GM10248 (cell line): ENCODE measurements at regions not wholly inside any gene's neighbourhood (a gene's known extent, or its start where the extent isn't known, plus 50 kb on each side); places are given as distances from the start of the nearest gene placed in this dataset.

Experiments used
- CTCF ChIA-PET: fragments of 300-600 bp; sonication (Branson Sonifier 250); formaldehyde crosslinking; extraction: SDS; loops from one replicate; lab custom pipeline; 2021; ENCODE audit warnings: antibody characterized with exemption; lab: Yijun Ruan, JAX
- POLR2A ChIA-PET: fragments of 350-650 bp; sonication (Branson Sonifier 250); formaldehyde crosslinking; extraction: SDS; loops from one replicate; lab custom pipeline; 2020; ENCODE audit warnings: antibody characterized with exemption; lab: Yijun Ruan, JAX
- DNase-seq: peaks from one replicate; pipeline ENCODE4 v3.0.0; 2012; ENCODE audit errors: extremely low spot score
- CTCF ChIP-seq: IDR thresholded peaks from 2 replicates; pipeline ENCODE4 v1.5.1; 2012; ENCODE audit warnings: mild to moderate bottlenecking, low read depth; ENCODE audit errors: extremely low read depth, missing control alignments, control extremely low read depth

- DNase-seq = no peak
- no peak for TF ChIP-seq CTCF
- ChIA-PET POLR2A (no interaction called here), CTCF (no interaction called here)
Measured at GRCh38 chr5:82613891-82614290, 335.7 kb upstream of the RPS23 start.

GRCh38 chr5:82610686-82611085, 332.5 kb upstream of the RPS23 start:
- DNase-seq = no peak
- POLR2A ChIA-PET = no interaction called here
- TF ChIP-seq CTCF = no peak
- CTCF ChIA-PET = no interaction called here

GRCh38 chr5:82605441-82605973, 327.4 kb upstream of the RPS23 start:
- no peak for DNase-seq
- ChIA-PET POLR2A (no interaction called here), CTCF (no interaction called here)
- no peak for TF ChIP-seq CTCF

GRCh38 chr5:82603033-82603987, 325.2 kb upstream of the RPS23 start:
- no peak for DNase-seq
- CTCF ChIA-PET = interaction anchor here (1.2 to 1.8 kb wide), 4 partner anchors 9 to 38 kb away, joined by 3 to 5 read pairs (median 4); no protein-coding TSS in a partner anchor
- POLR2A ChIA-PET = no interaction called here
- no peak for TF ChIP-seq CTCF

- no peak for DNase-seq
- CTCF ChIA-PET = interaction anchor here (0.8 to 1.8 kb wide), 3 partner anchors 16 to 40 kb away, joined by 3 to 4 read pairs (median 3); no protein-coding TSS in a partner anchor
- no peak for TF ChIP-seq CTCF
- POLR2A ChIA-PET = no interaction called here
Measured at GRCh38 chr5:82601861-82602260, 323.7 kb upstream of the RPS23 start.

GRCh38 chr5:82601077-82601476, 322.9 kb upstream of the RPS23 start:
- POLR2A ChIA-PET = no interaction called here
- DNase-seq = no peak
- CTCF ChIA-PET = interaction anchor here (1.4 kb wide), 1 partner anchor 872 kb away, joined by 3 read pairs; no protein-coding TSS in a partner anchor
- no peak for TF ChIP-seq CTCF
